Endothelial cell of umbilical vein (primary cell): ENCODE measurements at regions not wholly inside any gene's neighbourhood (a gene's known extent, or its start where the extent isn't known, plus 50 kb on each side); places are given as distances from the start of the nearest gene placed in this dataset.

Experiments used
- BruUV-seq: library from RNA; stranded (reverse); fragments of 400-500 nt; replicated peaks from 2 replicates; lab custom pipeline; 2021; lab: Mats Ljungman, UMichigan
- CTCF ChIA-PET: fragments of 300-600, 350-600 bp; sonication (Branson Sonifier 250); formaldehyde crosslinking; loops from one replicate; lab custom pipeline; 2021; ENCODE audit warnings: antibody characterized with exemption, inconsistent platforms; lab: Charles Lee
- POLR2A ChIA-PET: fragments of 300-600, 350-600 bp; sonication (Branson Sonifier 250); formaldehyde crosslinking; loops from one replicate; lab custom pipeline; 2021; ENCODE audit warnings: antibody characterized with exemption, inconsistent platforms; lab: Charles Lee
- DNase-seq: peaks from one replicate; pipeline ENCODE4 v3.0.0-alpha.2; 2011; ENCODE audit warnings: low read depth, low spot score
- FAIRE-seq: peaks from 2 replicates; lab custom pipeline; 2011; peaks lifted over from hg19 to GRCh38; lab: Jason Lieb, UNC
- H2AFZ ChIP-seq: 2 replicates; pipeline ENCODE4 v1.6.0; 2012; ENCODE audit warnings: low read depth, low read length, control low read depth, inconsistent platforms
- H3K27ac ChIP-seq: 2 replicates; pipeline ENCODE4 v1.5.1; 2011; ENCODE audit warnings: low read depth, mild to moderate bottlenecking, control low read depth, low read length, moderate library complexity; ENCODE audit not compliant: insufficient read depth
- H3K27me3 ChIP-seq, 2 experiments: 2 replicates each; pipeline versions ENCODE4 v1.6.0 to v1.6.1; 2011; ENCODE audit warnings: low read length in 2 of 2, mixed read lengths in 1 of 2; ENCODE audit not compliant: control insufficient read depth in 2 of 2, insufficient read depth in 2 of 2
- H3K36me3 ChIP-seq, 2 experiments: 2 replicates in 1 of 2; 3 replicates in 1 of 2; pipeline ENCODE4 v1.5.1; 2011; ENCODE audit warnings: low read length in 2 of 2, mild to moderate bottlenecking in 1 of 2, moderate library complexity in 1 of 2; ENCODE audit not compliant: control insufficient read depth in 2 of 2, insufficient read depth in 2 of 2; ENCODE audit errors: extremely low read depth in 1 of 2
- H3K4me1 ChIP-seq: 3 replicates; pipeline ENCODE4 v1.5.1; 2011; ENCODE audit warnings: mild to moderate bottlenecking, low read length; ENCODE audit not compliant: control insufficient read depth, insufficient read depth; ENCODE audit errors: extremely low read depth
- H3K4me2 ChIP-seq: 2 replicates; pipeline ENCODE4 v1.6.1; 2011; ENCODE audit warnings: low read length, control low read depth, mixed read lengths; ENCODE audit not compliant: insufficient read depth
- H3K4me3 ChIP-seq, 3 experiments: fragments of 200-600 bp in 1 of 3; sonication (generic), shearing (Covaris generic) in 1 of 3; replicated peaks in 1 of 3; 2 replicates each; pipeline ENCODE4 v1.5.1; 2011 to 2016; ENCODE audit warnings: control low read depth in 3 of 3, low read length in 3 of 3, mild to moderate bottlenecking in 2 of 3, inconsistent platforms in 1 of 3, low read depth in 1 of 3, moderate library complexity in 1 of 3; ENCODE audit not compliant: insufficient read depth in 1 of 3
- H3K79me2 ChIP-seq: 2 replicates; pipeline ENCODE4 v1.6.0; 2012; ENCODE audit warnings: low read length, inconsistent platforms; ENCODE audit not compliant: control insufficient read depth, insufficient read depth
- H3K9ac ChIP-seq: replicated peaks from 2 replicates; pipeline ENCODE3; 2011; ENCODE audit warnings: low read length, control low read depth; ENCODE audit not compliant: insufficient read depth; ENCODE audit errors: extremely low read depth
- H3K9me1 ChIP-seq: replicated peaks from 3 replicates; pipeline ENCODE4 v1.6.0; 2011; ENCODE audit warnings: mild to moderate bottlenecking, low read length; ENCODE audit not compliant: control insufficient read depth, insufficient read depth; ENCODE audit errors: extremely low read depth
- H3K9me3 ChIP-seq: replicated peaks from 2 replicates; pipeline ENCODE4 v1.5.1; 2012; ENCODE audit warnings: low read length, inconsistent platforms; ENCODE audit not compliant: control insufficient read depth, insufficient read depth
- H4K20me1 ChIP-seq: replicated peaks from 2 replicates; pipeline ENCODE3; 2011; ENCODE audit warnings: mild to moderate bottlenecking, low read length; ENCODE audit not compliant: control insufficient read depth, insufficient read depth; ENCODE audit errors: extremely low read depth
- EZH2 ChIP-seq: IDR thresholded peaks from 2 replicates; pipeline ENCODE4 v1.6.1; 2012; ENCODE audit warnings: borderline replicate concordance, low read depth, mild to moderate bottlenecking, moderate library complexity, low read length, inconsistent platforms; ENCODE audit not compliant: severe bottlenecking
- FOS ChIP-seq: IDR thresholded peaks from 2 replicates; pipeline ENCODE4 v1.6.1; 2011; ENCODE audit warnings: mild to moderate bottlenecking, low read length, moderate library complexity, borderline replicate concordance; ENCODE audit not compliant: insufficient read depth
- GATA2 ChIP-seq: IDR thresholded peaks from 2 replicates; pipeline ENCODE4 v1.7.0; 2011; ENCODE audit warnings: low read depth, mild to moderate bottlenecking, moderate library complexity, mixed read lengths, low read length; ENCODE audit not compliant: insufficient read length, insufficient read depth
- JUN ChIP-seq: IDR thresholded peaks from 2 replicates; pipeline ENCODE4 v1.6.1; 2011; ENCODE audit warnings: borderline replicate concordance, low read depth; ENCODE audit not compliant: insufficient read length, insufficient read depth
- MYC ChIP-seq: IDR thresholded peaks from one replicate; pipeline ENCODE4 v1.6.1; 2011; ENCODE audit warnings: mild to moderate bottlenecking, low read depth, low read length
- POLR2A ChIP-seq: IDR thresholded peaks from 2 replicates; pipeline ENCODE4 v1.6.1; 2012; ENCODE audit warnings: low read depth, mild to moderate bottlenecking, control low read depth, low read length
- POLR2AphosphoS5 ChIP-seq: IDR thresholded peaks from 2 replicates; pipeline ENCODE4 v1.6.1; 2012; ENCODE audit warnings: low read depth, mild to moderate bottlenecking, control low read depth, low read length, moderate library complexity; ENCODE audit not compliant: insufficient read depth
- dilution Hi-C: fragments of 300-500 bp; cut with MboI; formaldehyde crosslinking; loops from one replicate; pipeline ENCODE4 v1.15.0; 2019; ENCODE audit warnings: low sequenced_read_pairs; ENCODE audit not compliant: extremely low pct_ligation_motif_present
- intact Hi-C: fragments of 100-400 bp; cut with micrococcal nuclease; formaldehyde crosslinking; loops from one replicate; pipeline ENCODE4 v1.10.0; 2022
- TF ChIP-seq, protein P1 (sequence below): IDR thresholded peaks from 2 replicates; pipeline ENCODE4 v1.6.1; 2011; ENCODE audit not compliant: insufficient read depth, insufficient read length
- TF ChIP-seq, protein P2 (sequence below), 2 donors: IDR thresholded peaks; 1 replicate in 1 of 2; 2 replicates in 1 of 2; pipeline ENCODE4 v1.5.1; 2011; ENCODE audit warnings: low read length in 2 of 2, mild to moderate bottlenecking in 2 of 2, moderate library complexity in 2 of 2, control low read depth in 1 of 2, inconsistent platforms in 1 of 2, low read depth in 1 of 2; ENCODE audit not compliant: insufficient read depth in 1 of 2; ENCODE audit errors: extremely low read depth in 1 of 2

DNA sequence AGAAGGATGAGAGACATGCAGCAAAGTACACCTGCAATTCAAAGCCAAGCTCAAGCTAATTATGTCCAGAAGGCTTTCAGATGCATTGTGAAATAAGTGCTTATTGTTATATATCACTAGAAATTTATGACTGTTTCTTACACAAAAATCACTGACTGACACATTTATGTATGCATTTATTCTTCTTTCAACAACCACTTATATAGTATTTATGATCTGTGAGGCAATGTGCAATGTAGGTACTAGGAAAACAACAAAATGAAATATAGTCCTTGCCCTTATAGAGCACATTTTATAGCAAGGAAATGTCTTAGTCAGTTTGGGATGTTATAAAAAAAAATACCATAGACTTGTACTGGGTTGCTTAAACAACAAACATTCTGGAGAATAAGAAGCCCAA, 167.6 kb downstream of the YIPF5 start:
- no TSS peak for BruUV-seq
- DNase-seq (no peak), FAIRE-seq (no peak)
- Histone ChIP-seq H3K79me2 (no peaks in the 10 kb centered on the region), H3K4me3 (no peak overlapping the region), H2AFZ (no peak overlapping the region), H3K9ac (no peak overlapping the region), H3K9me1 (no peaks in the 10 kb centered on the region), H3K4me2 (no peak overlapping the region), H3K27ac (no peak overlapping the region), H4K20me1 (no peaks in the 10 kb centered on the region), H3K27me3 (no peaks in the 10 kb centered on the region), H3K4me1 (peaks cover 3% of the 10 kb centered on the region), H3K36me3 (no peaks in the 10 kb centered on the region), H3K9me3 (no peaks in the 10 kb centered on the region)
- ChIA-PET CTCF (interaction anchor here (1.3 kb wide), 1 partner anchor 139 kb away, joined by 3 read pairs; no protein-coding TSS in a partner anchor), POLR2A (no interaction called here)
- intact Hi-C loops: no loop called here
- dilution Hi-C loops: no loop called here
- TF ChIP-seq, protein P1, sequence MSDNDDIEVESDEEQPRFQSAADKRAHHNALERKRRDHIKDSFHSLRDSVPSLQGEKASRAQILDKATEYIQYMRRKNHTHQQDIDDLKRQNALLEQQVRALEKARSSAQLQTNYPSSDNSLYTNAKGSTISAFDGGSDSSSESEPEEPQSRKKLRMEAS: no peak
- TF ChIP-seq FOS: no peak
- no peak for TF ChIP-seq POLR2A
- no peak for TF ChIP-seq POLR2AphosphoS5
- TF ChIP-seq GATA2: no peak
- no peak for TF ChIP-seq MYC
- TF ChIP-seq, protein P2, sequence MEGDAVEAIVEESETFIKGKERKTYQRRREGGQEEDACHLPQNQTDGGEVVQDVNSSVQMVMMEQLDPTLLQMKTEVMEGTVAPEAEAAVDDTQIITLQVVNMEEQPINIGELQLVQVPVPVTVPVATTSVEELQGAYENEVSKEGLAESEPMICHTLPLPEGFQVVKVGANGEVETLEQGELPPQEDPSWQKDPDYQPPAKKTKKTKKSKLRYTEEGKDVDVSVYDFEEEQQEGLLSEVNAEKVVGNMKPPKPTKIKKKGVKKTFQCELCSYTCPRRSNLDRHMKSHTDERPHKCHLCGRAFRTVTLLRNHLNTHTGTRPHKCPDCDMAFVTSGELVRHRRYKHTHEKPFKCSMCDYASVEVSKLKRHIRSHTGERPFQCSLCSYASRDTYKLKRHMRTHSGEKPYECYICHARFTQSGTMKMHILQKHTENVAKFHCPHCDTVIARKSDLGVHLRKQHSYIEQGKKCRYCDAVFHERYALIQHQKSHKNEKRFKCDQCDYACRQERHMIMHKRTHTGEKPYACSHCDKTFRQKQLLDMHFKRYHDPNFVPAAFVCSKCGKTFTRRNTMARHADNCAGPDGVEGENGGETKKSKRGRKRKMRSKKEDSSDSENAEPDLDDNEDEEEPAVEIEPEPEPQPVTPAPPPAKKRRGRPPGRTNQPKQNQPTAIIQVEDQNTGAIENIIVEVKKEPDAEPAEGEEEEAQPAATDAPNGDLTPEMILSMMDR (IDR thresholded peaks at IDR 0.05; ENCODE audit: extremely low read depth in 1 of 2, insufficient read depth in 1 of 2, low read depth in 1 of 2, low read length in 2 of 2): no peak
- no peak for TF ChIP-seq JUN
- no peak for TF ChIP-seq EZH2
